ENCODE measurements at regions not wholly inside any gene's neighbourhood (a gene's known extent, or its start where the extent isn't known, plus 50 kb on each side); places are given as distances from the start of the nearest gene placed in this dataset.

GRCh38 chr12:74780182-74780849, 242.7 kb downstream of the ATXN7L3B start:
- TF ChIP-seq CTCF (IDR thresholded peaks at IDR 0.05) (no peak), POLR2A (IDR thresholded peaks at IDR 0.05) (no peak), POLR2AphosphoS5 (IDR thresholded peaks at IDR 0.05) (no peak), EP300 (IDR thresholded peaks at IDR 0.05) (no peak)

Data from sigmoid colon (tissue), 4 donors.